ENCODE measurements at regions not wholly inside any gene's neighbourhood (a gene's known extent, or its start where the extent isn't known, plus 50 kb on each side); places are given as distances from the start of the nearest gene placed in this dataset.

GRCh38 chrX:132270699-132271098, 51.5 kb upstream of the RAP2C start:
- no peak for DNase-seq
- no peaks in the 10 kb centered on the region for H3K36me3 ChIP-seq (ENCODE audit: control insufficient read depth in 4 of 4, insufficient read depth in 4 of 4, low read length in 3 of 4)
- H3K9me3 ChIP-seq (ENCODE audit: control extremely low read depth in 1 of 5, control insufficient read depth in 4 of 5, insufficient read depth in 2 of 5, low read depth in 1 of 5, low read length in 4 of 5), result no peaks in the 10 kb centered on the region
- no peak overlapping the region for H3K27ac ChIP-seq (ENCODE audit: insufficient read depth in 1 of 2, low read depth in 1 of 2, low read length in 2 of 2, poor library complexity in 1 of 2, severe bottlenecking in 2 of 2)
- H3K4me1 ChIP-seq (ENCODE audit: control extremely low read depth in 1 of 4, control insufficient read depth in 4 of 4, insufficient read depth in 4 of 4, low read length in 3 of 4), result no peaks in the 10 kb centered on the region
- ChIA-PET POLR2A (no interaction called here), CTCF (interaction anchor here (1.1 kb wide), 2 partner anchors 8 to 361 kb away, joined by 3 read pairs; no protein-coding TSS in a partner anchor)
- WGBS (ENCODE audit: insufficient coverage), result 73% methylated on average over 3 of the region's 3 CpGs
- H3K4me3 ChIP-seq (ENCODE audit: control insufficient read depth in 1 of 7, extremely low read depth in 1 of 7, insufficient read depth in 4 of 7, low read depth in 2 of 7, low read length in 6 of 7), result no peak overlapping the region
- peaks cover 0 to 6% (median 0%) of the 10 kb centered on the region in 5 experiments for H3K27me3 ChIP-seq (replicated peaks in 2 of 5; ENCODE audit: control insufficient read depth in 4 of 5, insufficient read depth in 5 of 5, low read length in 4 of 5)

GRCh38 chrX:132270021-132270420, 50.8 kb upstream of the RAP2C start:
- no peaks in the 10 kb centered on the region for H3K36me3 ChIP-seq (ENCODE audit: control insufficient read depth in 4 of 4, insufficient read depth in 4 of 4, low read length in 3 of 4)
- H3K9me3 ChIP-seq (ENCODE audit: control extremely low read depth in 1 of 5, control insufficient read depth in 4 of 5, insufficient read depth in 2 of 5, low read depth in 1 of 5, low read length in 4 of 5), result no peaks in the 10 kb centered on the region
- WGBS (ENCODE audit: insufficient coverage), result 85% methylated on average over 2 of the region's 2 CpGs
- H3K27me3 ChIP-seq (replicated peaks in 2 of 5; ENCODE audit: control insufficient read depth in 4 of 5, insufficient read depth in 5 of 5, low read length in 4 of 5), result peaks cover 0 to 6% (median 0%) of the 10 kb centered on the region in 5 experiments
- no peak for DNase-seq
- no peaks in the 10 kb centered on the region for H3K4me1 ChIP-seq (ENCODE audit: control extremely low read depth in 1 of 4, control insufficient read depth in 4 of 4, insufficient read depth in 4 of 4, low read length in 3 of 4)
- no peak overlapping the region for H3K27ac ChIP-seq (ENCODE audit: insufficient read depth in 1 of 2, low read depth in 1 of 2, low read length in 2 of 2, poor library complexity in 1 of 2, severe bottlenecking in 2 of 2)
- H3K4me3 ChIP-seq (ENCODE audit: control insufficient read depth in 1 of 7, extremely low read depth in 1 of 7, insufficient read depth in 4 of 7, low read depth in 2 of 7, low read length in 6 of 7), result no peak overlapping the region
- POLR2A ChIA-PET, result no interaction called here
- CTCF ChIA-PET, result no interaction called here
